ENCODE measurements at regions not wholly inside any gene's neighbourhood (a gene's known extent, or its start where the extent isn't known, plus 50 kb on each side); places are given as distances from the start of the nearest gene placed in this dataset. TPM values are rescaled to one million over a fixed set of nuclear protein-coding genes. Genes with fewer than 3 reads are reported as not detected.

GRCh38 chrX:35733879-35734278, 64.3 kb upstream of the MAGEB16 start:
- Mint-ChIP-seq H3K36me3 (no peaks in the 10 kb centered on the region), H3K4me3 (no peak overlapping the region), H3K4me1 (no peaks in the 10 kb centered on the region), H3K27ac (no peak overlapping the region), H3K9me3 (peaks cover 4% of the 10 kb centered on the region), H3K27me3 (ENCODE audit: insufficient read depth, low read depth) (no peaks in the 10 kb centered on the region)
- Histone ChIP-seq H4K20me1 (ENCODE audit: low read depth) (no peaks in the 10 kb centered on the region), H3K4me1 (no peaks in the 10 kb centered on the region), H2AFZ (replicated peaks) (no peak overlapping the region), H3F3A (ENCODE audit: low read depth) (no peaks in the 10 kb centered on the region), H3K9ac (no peak overlapping the region), H3K4me3 (no peak overlapping the region), H3K27ac (no peak overlapping the region), H3K36me3 (no peaks in the 10 kb centered on the region), H3K9me3 (ENCODE audit: low read depth) (peaks cover 3% of the 10 kb centered on the region), H3K4me2 (no peak overlapping the region), H3K79me2 (ENCODE audit: low read depth) (no peaks in the 10 kb centered on the region), H3K27me3 (no peaks in the 10 kb centered on the region)
- no peak for DNase-seq (ENCODE audit: low spot score)
- no peak for TF ChIP-seq CTCF (IDR thresholded peaks at IDR 0.05)
- no peak for TF ChIP-seq EZH2 (IDR thresholded peaks at IDR 0.05)
- no peak for TF ChIP-seq EZH2phosphoT487 (IDR thresholded peaks at IDR 0.05)

- Histone ChIP-seq H3K27me3 (no peaks in the 10 kb centered on the region), H3K4me2 (no peak overlapping the region), H3K4me1 (no peaks in the 10 kb centered on the region), H3K79me2 (ENCODE audit: low read depth) (no peaks in the 10 kb centered on the region), H3K9me3 (ENCODE audit: low read depth) (no peaks in the 10 kb centered on the region), H4K20me1 (ENCODE audit: low read depth) (no peaks in the 10 kb centered on the region), H3K27ac (no peak overlapping the region), H3K4me3 (no peak overlapping the region), H3F3A (ENCODE audit: low read depth) (no peaks in the 10 kb centered on the region), H3K9ac (no peak overlapping the region), H3K36me3 (no peaks in the 10 kb centered on the region), H2AFZ (replicated peaks) (no peak overlapping the region)
- no peak for DNase-seq (ENCODE audit: low spot score)
- no peak overlapping the region for H3K4me3 Mint-ChIP-seq
- no peaks in the 10 kb centered on the region for H3K27me3 Mint-ChIP-seq (ENCODE audit: insufficient read depth, low read depth)
- no peak overlapping the region for H3K27ac Mint-ChIP-seq
- H3K36me3 Mint-ChIP-seq = no peaks in the 10 kb centered on the region
- H3K4me1 Mint-ChIP-seq = no peaks in the 10 kb centered on the region
- H3K9me3 Mint-ChIP-seq = no peaks in the 10 kb centered on the region
- no peak for TF ChIP-seq EZH2phosphoT487 (IDR thresholded peaks at IDR 0.05)
- TF ChIP-seq EZH2 (IDR thresholded peaks at IDR 0.05) = no peak
- TF ChIP-seq CTCF (IDR thresholded peaks at IDR 0.05) = no peak
Observed at GRCh38 chrX:35741142-35741541, 57.0 kb upstream of the MAGEB16 start.

DNA sequence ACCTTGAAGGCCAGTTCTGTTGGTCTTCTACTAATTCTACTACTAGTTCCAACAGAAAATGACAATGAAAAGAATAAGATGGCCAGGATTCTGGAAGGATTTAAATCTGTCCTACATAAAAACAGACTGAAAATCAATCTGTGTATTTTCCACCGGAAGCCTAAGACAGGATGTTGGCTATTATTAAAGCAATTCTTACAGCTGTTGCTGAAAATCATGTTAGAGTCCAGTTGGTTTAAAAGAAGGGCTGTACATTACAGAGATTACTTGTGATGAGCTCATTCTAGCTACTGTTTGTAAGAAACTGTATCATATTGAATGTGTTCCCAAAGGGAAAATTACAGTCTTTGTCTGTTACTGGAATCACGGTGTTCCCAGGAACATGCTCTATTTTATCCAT, 54.8 kb upstream of the MAGEB16 start:
- H3K4me1 Mint-ChIP-seq = no peaks in the 10 kb centered on the region
- Histone ChIP-seq H3F3A (ENCODE audit: low read depth) (no peaks in the 10 kb centered on the region), H3K27ac (no peak overlapping the region), H3K36me3 (no peaks in the 10 kb centered on the region), H3K9me3 (ENCODE audit: low read depth) (no peaks in the 10 kb centered on the region), H3K79me2 (ENCODE audit: low read depth) (no peaks in the 10 kb centered on the region), H3K4me1 (no peaks in the 10 kb centered on the region), H2AFZ (replicated peaks) (no peak overlapping the region), H4K20me1 (ENCODE audit: low read depth) (no peaks in the 10 kb centered on the region), H3K4me2 (no peak overlapping the region), H3K4me3 (no peak overlapping the region), H3K27me3 (no peaks in the 10 kb centered on the region), H3K9ac (no peak overlapping the region)
- no peaks in the 10 kb centered on the region for H3K36me3 Mint-ChIP-seq
- H3K4me3 Mint-ChIP-seq = no peak overlapping the region
- no peak for TF ChIP-seq CTCF (IDR thresholded peaks at IDR 0.05)
- TF ChIP-seq EZH2 (IDR thresholded peaks at IDR 0.05) = no peak
- no peak for TF ChIP-seq EZH2phosphoT487 (IDR thresholded peaks at IDR 0.05)
- no peaks in the 10 kb centered on the region for H3K9me3 Mint-ChIP-seq
- no peak for DNase-seq (ENCODE audit: low spot score)
- no peak overlapping the region for H3K27ac Mint-ChIP-seq
- H3K27me3 Mint-ChIP-seq (ENCODE audit: insufficient read depth, low read depth) = no peaks in the 10 kb centered on the region

Small RNA genes in the stretch of these regions (small RNA-seq; reads per million reads assigned to genes)
- not detected for gene RNU6-1087P
